GM23338 (cell line): ENCODE measurements at regions not wholly inside any gene's neighbourhood (a gene's known extent, or its start where the extent isn't known, plus 50 kb on each side); places are given as distances from the start of the nearest gene placed in this dataset.

Experiments
- ATAC-seq: fragments of 200-7000 bp; cut with Tn5 transposase; 3 replicates; pipeline ENCODE4 v1.9.1; 2020
- DNase-seq: peaks from one replicate; pipeline ENCODE4 v3.0.0-alpha.2; 2015; ENCODE audit warnings: low spot score
- H2AFZ ChIP-seq: fragments of 200-600 bp; sonication (generic); 2 replicates; pipeline ENCODE4 v1.8.0; 2016; ENCODE audit warnings: antibody characterized with exemption, mild to moderate bottlenecking, moderate library complexity
- H3F3A ChIP-seq: fragments of 200-600 bp; sonication (generic); replicated peaks from 2 replicates; pipeline ENCODE4 v1.8.0; 2017; ENCODE audit warnings: antibody characterized with exemption, mixed run types, low read depth
- H3K27ac ChIP-seq: fragments of 200-600 bp; sonication (generic); 2 replicates; pipeline ENCODE4 v1.6.1; 2016; ENCODE audit warnings: low read depth
- H3K27me3 ChIP-seq: fragments of 200-600 bp; sonication (generic); 2 replicates; pipeline ENCODE4 v1.8.0; 2016; ENCODE audit warnings: mild to moderate bottlenecking, mixed run types, moderate library complexity; ENCODE audit not compliant: insufficient read depth
- H3K36me3 ChIP-seq: fragments of 200-600 bp; sonication (generic); 2 replicates; pipeline ENCODE4 v1.8.0; 2016; ENCODE audit warnings: mild to moderate bottlenecking; ENCODE audit not compliant: insufficient read depth
- H3K4me1 ChIP-seq: fragments of 200-600 bp; sonication (generic); 2 replicates; pipeline ENCODE4 v1.8.0; 2016; ENCODE audit warnings: mild to moderate bottlenecking, moderate library complexity; ENCODE audit not compliant: insufficient read depth
- H3K4me2 ChIP-seq: fragments of 200-600 bp; sonication (generic); 2 replicates; pipeline ENCODE4 v1.7.1; 2017; ENCODE audit warnings: mixed run types
- H3K4me3 ChIP-seq: fragments of 200-600 bp; sonication (generic); 2 replicates; pipeline ENCODE4 v1.6.1; 2016; ENCODE audit warnings: mixed run types
- H3K79me2 ChIP-seq: fragments of 200-600 bp; sonication (generic); replicated peaks from 2 replicates; pipeline ENCODE4 v1.8.0; 2017; ENCODE audit warnings: mild to moderate bottlenecking; ENCODE audit not compliant: insufficient read depth
- H3K9me2 ChIP-seq: fragments of 200-600 bp; sonication (generic); 2 replicates; pipeline ENCODE4 v1.8.0; 2017; ENCODE audit not compliant: insufficient read depth
- H4K20me1 ChIP-seq: fragments of 200-600 bp; sonication (generic); replicated peaks from 2 replicates; pipeline ENCODE4 v1.8.0; 2017; ENCODE audit warnings: mild to moderate bottlenecking; ENCODE audit not compliant: insufficient read depth
- H3K27ac Mint-ChIP-seq: 2 replicates; pipeline ENCODE4 v1.8.0; 2020; ENCODE audit warnings: inconsistent platforms, mild to moderate bottlenecking, moderate library complexity, mixed read lengths
- H3K27me3 Mint-ChIP-seq: 3 replicates; pipeline ENCODE4 v1.8.0; 2022; ENCODE audit warnings: low read depth, mild to moderate bottlenecking, moderate library complexity, mixed read lengths, inconsistent platforms; ENCODE audit not compliant: insufficient read depth, poor library complexity
- H3K36me3 Mint-ChIP-seq: 3 replicates; pipeline ENCODE4 v1.8.0; 2021; ENCODE audit warnings: low read depth, mild to moderate bottlenecking, inconsistent platforms, moderate library complexity, mixed read lengths
- H3K4me1 Mint-ChIP-seq: 3 replicates; pipeline ENCODE4 v1.8.0; 2020; ENCODE audit warnings: mild to moderate bottlenecking, inconsistent platforms, mixed read lengths
- H3K4me3 Mint-ChIP-seq: 3 replicates; pipeline ENCODE4 v1.8.0; 2021; ENCODE audit warnings: moderate library complexity, mild to moderate bottlenecking, inconsistent platforms, mixed read lengths
- H3K9me3 Mint-ChIP-seq: 3 replicates; pipeline ENCODE4 v1.8.0; 2020; ENCODE audit warnings: moderate library complexity, mild to moderate bottlenecking, inconsistent platforms, mixed read lengths
- CTCF ChIP-seq, 2 experiments: fragments of 200-600 bp in 1 of 2; sonication (generic) in 1 of 2; conservative IDR thresholded peaks; 2 replicates each; pipeline versions ENCODE4 v1.5.1 to v1.6.1; 2016 to 2017; ENCODE audit warnings: antibody characterized with exemption in 2 of 2, low read depth in 2 of 2, mild to moderate bottlenecking in 2 of 2, moderate library complexity in 1 of 2
- NANOG ChIP-seq: IDR thresholded peaks from 2 replicates; pipeline ENCODE4 v1.6.1; 2016; ENCODE audit warnings: antibody characterized with exemption, borderline replicate concordance
- STAT1 ChIP-seq: IDR thresholded peaks from one replicate; pipeline ENCODE4 v1.6.1; 2016; ENCODE audit warnings: antibody characterized with exemption; ENCODE audit not compliant: unreplicated experiment
- ZNF114 ChIP-seq: fragments of 250-450 bp; sonication (Bioruptor Pico); IDR thresholded peaks from 2 replicates; pipeline ENCODE4 v1.5.0; 2020; ENCODE audit warnings: mild to moderate bottlenecking, moderate library complexity
- ZNF331 ChIP-seq: fragments of 250-450 bp; sonication (Bioruptor Pico); IDR thresholded peaks from 2 replicates; pipeline ENCODE4 v1.5.0; 2020; ENCODE audit warnings: low read depth, mild to moderate bottlenecking, moderate library complexity

GRCh38 chr10:44306762-44307161 is 78.1 kb downstream of the CXCL12 start:
- Histone ChIP-seq H3K27me3 (peaks cover 18% of the 10 kb centered on the region), H3K79me2 (no peaks in the 10 kb centered on the region), H3K4me3 (no peak overlapping the region), H3F3A (no peaks in the 10 kb centered on the region), H2AFZ (no peak overlapping the region), H3K4me2 (no peak overlapping the region), H4K20me1 (no peaks in the 10 kb centered on the region), H3K4me1 (peaks cover 4% of the 10 kb centered on the region; the same call in 1 of the 2 replicates), H3K27ac (no peak overlapping the region), H3K36me3 (no peaks in the 10 kb centered on the region), H3K9me2 (peaks cover 5% of the 10 kb centered on the region; the same call in 1 of the 2 replicates)
- Mint-ChIP-seq H3K27me3 (peaks cover 16% of the 10 kb centered on the region), H3K27ac (no peak overlapping the region), H3K9me3 (peaks cover 27% of the 10 kb centered on the region), H3K4me1 (peaks cover 16% of the 10 kb centered on the region), H3K4me3 (no peak overlapping the region), H3K36me3 (peaks cover 18% of the 10 kb centered on the region)
- ATAC-seq (no peak), DNase-seq (peak; percentile 72)
- peak; percentile 47 to 60 for TF ChIP-seq CTCF (conservative IDR thresholded peaks at IDR 0.05; ENCODE audit: low read depth in 2 of 2)
- TF ChIP-seq ZNF331 = no peak

GRCh38 chr10:44306147-44306710 is 78.7 kb downstream of the CXCL12 start:
- H3K4me1 ChIP-seq = peaks cover under 1% of the 10 kb centered on the region; the same call in 1 of the 2 replicates
- Mint-ChIP-seq H3K27me3 (peaks cover 10% of the 10 kb centered on the region), H3K4me3 (no peak overlapping the region), H3K27ac (no peak overlapping the region), H3K9me3 (peaks cover 27% of the 10 kb centered on the region), H3K4me1 (peaks cover 10% of the 10 kb centered on the region), H3K36me3 (peaks cover 18% of the 10 kb centered on the region)
- DNase-seq = no peak
- H2AFZ ChIP-seq = no peak overlapping the region
- no peak overlapping the region for H3K27ac ChIP-seq
- ATAC-seq = no peak
- peaks cover 5% of the 10 kb centered on the region; the same call in 1 of the 2 replicates for H3K9me2 ChIP-seq
- no peak overlapping the region for H3K4me2 ChIP-seq
- no peaks in the 10 kb centered on the region for H4K20me1 ChIP-seq
- no peak overlapping the region for H3K4me3 ChIP-seq
- no peaks in the 10 kb centered on the region for H3F3A ChIP-seq
- no peak for TF ChIP-seq STAT1
- no peak for TF ChIP-seq CTCF (conservative IDR thresholded peaks at IDR 0.05; ENCODE audit: low read depth in 2 of 2)
- no peak for TF ChIP-seq NANOG
- no peak for TF ChIP-seq ZNF114 (CRISPR knock-in tag)
- peaks cover 13% of the 10 kb centered on the region; the same call in 1 of the 2 replicates for H3K27me3 ChIP-seq
- no peaks in the 10 kb centered on the region for H3K36me3 ChIP-seq
- no peaks in the 10 kb centered on the region for H3K79me2 ChIP-seq
